HUES6 (cell line): ENCODE measurements at regions not wholly inside any gene's neighbourhood (a gene's known extent, or its start where the extent isn't known, plus 50 kb on each side); places are given as distances from the start of the nearest gene placed in this dataset.
"Not testable (repeated sequence)": the region's sequence is repeated elsewhere in the genome, so short reads cannot be mapped to it uniquely, and the experiment has no call there.

ENCODE experiments used
- H3K27ac ChIP-seq: 2 replicates; pipeline ENCODE4 v1.7.0; 2013; ENCODE audit warnings: low read depth, mild to moderate bottlenecking, low read length, inconsistent platforms
- H3K27me3 ChIP-seq: 2 replicates; pipeline ENCODE4 v1.6.1; 2013; ENCODE audit warnings: low read length; ENCODE audit not compliant: control insufficient read depth, insufficient read depth
- H3K36me3 ChIP-seq: 2 replicates; pipeline ENCODE4 v1.6.1; 2013; ENCODE audit warnings: low read length; ENCODE audit not compliant: control insufficient read depth, insufficient read depth
- H3K4me1 ChIP-seq: 2 replicates; pipeline ENCODE4 v1.6.1; 2013; ENCODE audit warnings: low read length; ENCODE audit not compliant: control insufficient read depth, insufficient read depth
- H3K4me3 ChIP-seq: 2 replicates; pipeline ENCODE4 v1.5.1; 2013; ENCODE audit warnings: low read depth, low read length
- H3K9ac ChIP-seq: one replicate; pipeline ENCODE4 v1.6.1; 2013; ENCODE audit warnings: mild to moderate bottlenecking, low read length
- H3K9me3 ChIP-seq: 2 replicates; pipeline ENCODE4 v1.6.1; 2013; ENCODE audit warnings: low read depth, low read length; ENCODE audit not compliant: control insufficient read depth, insufficient read depth

DNA sequence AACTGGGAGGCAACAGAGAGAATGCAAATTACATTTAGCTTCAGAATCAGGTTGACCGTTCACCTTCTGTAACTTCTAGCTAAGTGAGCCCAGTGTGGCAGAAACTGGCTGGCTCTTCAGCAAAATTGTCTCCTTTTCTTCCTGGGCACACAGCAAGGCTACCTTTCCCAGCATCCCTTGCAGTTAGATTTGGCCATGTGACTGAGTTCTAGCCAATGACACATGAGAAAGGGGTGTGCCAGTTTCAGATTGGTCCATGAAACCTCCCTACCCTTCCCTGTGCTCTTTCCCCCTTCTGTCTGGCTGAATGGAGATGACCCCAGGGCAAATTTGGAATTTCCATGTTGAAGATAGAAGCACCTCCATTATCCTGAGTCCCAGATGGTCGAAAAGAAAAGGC, 72.5 kb upstream of the SMIM23 start:
- Histone ChIP-seq H3K27me3 (no peaks in the 10 kb centered on the region), H3K4me1 (no peaks in the 10 kb centered on the region), H3K27ac (no peak overlapping the region), H3K9ac (no peak overlapping the region), H3K9me3 (peaks cover 8% of the 10 kb centered on the region), H3K36me3 (no peaks in the 10 kb centered on the region), H3K4me3 (no peak overlapping the region)

DNA sequence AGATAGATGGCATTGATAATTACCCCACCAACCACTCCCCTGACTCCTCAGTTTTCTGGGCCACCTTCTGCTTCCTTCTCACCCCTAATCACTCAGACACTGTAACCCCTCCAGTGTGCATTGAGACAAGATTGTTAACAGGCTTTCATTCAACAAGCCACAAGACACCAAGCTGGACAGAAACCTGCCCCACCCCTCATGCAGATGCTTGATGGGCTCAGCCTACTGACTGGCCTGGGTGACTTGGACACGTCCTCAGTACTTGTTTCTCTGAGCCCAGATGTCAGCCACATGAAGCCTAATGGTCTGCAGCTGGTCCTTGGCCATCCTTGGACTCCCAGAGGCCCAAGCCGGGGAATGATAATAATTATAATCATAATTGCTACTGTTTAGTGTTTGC, 71.4 kb upstream of the SMIM23 start:
- Histone ChIP-seq H3K27me3 (no peaks in the 10 kb centered on the region), H3K27ac (no peak overlapping the region), H3K4me3 (no peak overlapping the region), H3K9me3 (peaks cover 8% of the 10 kb centered on the region), H3K36me3 (no peaks in the 10 kb centered on the region), H3K4me1 (no peaks in the 10 kb centered on the region), H3K9ac (no peak overlapping the region)

DNA sequence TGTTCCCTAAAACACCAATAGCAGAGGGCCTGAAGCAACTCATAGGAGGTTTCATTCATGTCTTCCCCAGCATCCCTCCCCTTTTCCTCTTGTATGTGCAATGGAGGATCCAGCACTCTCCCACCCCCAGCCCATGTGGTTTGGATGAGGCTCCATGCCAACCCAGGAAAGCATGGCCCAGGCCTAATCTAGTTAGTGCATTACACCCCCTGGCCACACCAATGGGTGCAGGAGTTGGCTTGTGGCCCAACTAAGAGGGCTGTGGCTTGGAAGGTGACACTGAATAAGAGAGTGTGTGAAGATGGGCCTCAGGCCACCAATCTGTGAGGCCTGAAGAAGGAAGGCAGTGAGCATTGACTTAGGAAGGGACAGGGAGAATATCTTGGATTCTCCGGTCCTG, 70.8 kb upstream of the SMIM23 start:
- Histone ChIP-seq H3K36me3 (no peaks in the 10 kb centered on the region), H3K4me3 (no peak overlapping the region), H3K9ac (no peak overlapping the region), H3K27ac (no peak overlapping the region), H3K27me3 (no peaks in the 10 kb centered on the region), H3K4me1 (no peaks in the 10 kb centered on the region), H3K9me3 (peaks cover 8% of the 10 kb centered on the region)

DNA sequence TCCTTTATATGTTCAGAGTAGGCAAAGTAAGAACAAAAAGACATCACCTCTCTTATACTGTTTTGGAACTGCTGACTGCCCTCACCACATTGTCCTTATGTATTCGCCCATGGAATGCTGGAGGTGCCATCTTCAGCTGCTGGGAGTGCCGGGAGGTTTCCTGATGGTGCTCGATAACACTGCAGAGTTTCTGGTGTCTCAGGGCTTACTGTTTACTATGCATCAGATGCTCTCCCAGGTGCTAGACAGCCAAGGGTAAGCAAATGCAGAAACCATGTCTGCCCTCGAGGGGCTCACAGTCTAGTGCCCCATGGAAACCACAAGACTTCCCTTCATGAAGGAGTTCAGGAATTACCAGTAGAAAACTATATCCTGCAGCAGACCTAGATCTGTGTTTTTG, 70.1 kb upstream of the SMIM23 start:
- no peaks in the 10 kb centered on the region for H3K36me3 ChIP-seq
- H3K27ac ChIP-seq = no peak overlapping the region
- H3K4me1 ChIP-seq = no peaks in the 10 kb centered on the region
- no peak overlapping the region for H3K4me3 ChIP-seq
- H3K9me3 ChIP-seq = peaks cover 8% of the 10 kb centered on the region
- no peak overlapping the region for H3K9ac ChIP-seq
- H3K27me3 ChIP-seq = no peaks in the 10 kb centered on the region

DNA sequence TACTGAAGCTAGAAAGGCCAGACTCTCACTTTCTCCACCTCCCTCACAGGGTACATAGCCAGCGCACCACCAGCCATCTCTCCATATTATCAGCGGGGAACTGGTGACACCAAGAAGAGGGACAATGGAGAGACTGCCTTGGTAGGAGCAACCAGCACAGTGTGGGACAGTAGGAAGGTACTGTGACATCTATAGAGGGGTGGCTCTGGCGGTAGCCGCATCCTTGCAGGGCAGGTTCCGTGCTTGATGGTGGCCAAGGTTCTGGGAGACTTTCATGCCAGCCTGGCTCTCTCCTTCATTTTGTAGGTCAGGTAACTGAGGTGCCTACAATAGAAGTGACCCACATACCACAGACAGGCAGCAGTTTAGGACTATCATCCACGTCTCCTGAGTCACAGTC, 65.5 kb upstream of the SMIM23 start:
- Histone ChIP-seq H3K36me3 (no peaks in the 10 kb centered on the region), H3K27me3 (no peaks in the 10 kb centered on the region)

DNA sequence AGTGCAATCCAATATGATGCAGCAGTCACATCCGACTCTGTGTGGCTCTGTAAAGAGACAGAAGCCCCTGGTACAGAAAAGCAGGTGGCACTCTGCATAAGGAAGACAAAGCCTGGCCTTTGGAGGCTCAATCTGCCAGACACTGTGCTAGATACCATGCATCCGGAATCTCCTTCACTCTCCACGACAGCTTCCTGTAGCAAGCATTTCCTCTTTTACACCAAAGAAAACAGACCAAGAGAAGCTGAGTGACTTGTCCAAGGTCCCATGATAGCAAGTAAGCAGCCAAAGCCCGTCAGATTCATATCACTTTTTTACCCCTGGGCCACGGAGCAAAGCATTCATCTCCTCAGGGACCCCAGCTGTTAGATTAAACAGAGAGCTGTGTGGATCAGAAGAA, 64.2 kb upstream of the SMIM23 start:
- H3K27ac ChIP-seq = no peak overlapping the region

More for the DNA sequence above, 65.5 kb upstream of the SMIM23 start:
- Histone ChIP-seq H3K27ac (no peak overlapping the region), H3K9me3 (no peaks in the 10 kb centered on the region), H3K4me3 (no peak overlapping the region), H3K4me1 (peaks cover 7% of the 10 kb centered on the region; the same call in 1 of the 2 replicates), H3K9ac (no peak overlapping the region)

DNA sequence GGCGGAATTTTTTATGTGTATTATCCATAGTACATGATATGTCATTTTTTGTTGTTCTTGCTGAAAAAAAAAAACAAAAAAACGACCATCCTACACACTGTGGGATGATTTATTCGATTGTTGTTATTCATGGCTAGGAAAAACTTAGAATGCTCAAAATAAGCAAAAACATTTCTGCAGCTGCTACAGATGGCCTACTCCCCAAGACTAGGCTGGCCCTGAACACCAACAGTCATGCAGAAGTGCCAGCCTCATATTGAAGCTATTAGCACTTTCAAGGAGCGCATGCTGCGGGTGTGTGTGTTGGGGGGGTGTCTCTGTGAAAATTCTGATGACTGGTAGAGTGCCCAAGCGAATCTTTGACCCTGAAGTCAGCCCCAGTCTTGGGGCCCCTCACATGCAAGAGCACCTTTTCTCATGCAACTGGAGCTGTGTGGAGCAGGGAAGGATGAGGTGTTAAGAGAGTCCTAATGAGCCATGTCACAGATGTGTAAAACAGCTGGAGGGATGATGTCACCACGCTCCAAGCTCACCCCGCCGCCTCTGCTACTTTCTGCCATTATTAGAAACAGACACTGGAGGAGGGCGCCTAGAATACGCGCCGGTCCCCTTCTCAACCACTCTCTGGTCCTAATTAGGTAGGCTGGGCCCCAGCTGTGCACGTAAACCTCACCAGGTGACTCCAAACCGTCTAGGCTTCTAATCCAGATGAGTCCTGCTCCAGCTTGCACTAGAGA, 61.0 kb upstream of the SMIM23 start:
- Histone ChIP-seq H3K9me3 (peaks cover 9% of the 10 kb centered on the region), H3K4me3 (no peak overlapping the region), H3K27me3 (no peaks in the 10 kb centered on the region), H3K4me1 (peaks cover 7% of the 10 kb centered on the region; the same call in 1 of the 2 replicates), H3K9ac (no peak overlapping the region), H3K27ac (no peak overlapping the region), H3K36me3 (no peaks in the 10 kb centered on the region)

More for the DNA sequence above, 64.2 kb upstream of the SMIM23 start:
- Histone ChIP-seq H3K27me3 (no peaks in the 10 kb centered on the region), H3K4me1 (peaks cover 7% of the 10 kb centered on the region; the same call in 1 of the 2 replicates), H3K4me3 (no peak overlapping the region), H3K9me3 (peaks cover 3% of the 10 kb centered on the region; the same call in 1 of the 2 replicates), H3K9ac (no peak overlapping the region), H3K36me3 (no peaks in the 10 kb centered on the region)

DNA sequence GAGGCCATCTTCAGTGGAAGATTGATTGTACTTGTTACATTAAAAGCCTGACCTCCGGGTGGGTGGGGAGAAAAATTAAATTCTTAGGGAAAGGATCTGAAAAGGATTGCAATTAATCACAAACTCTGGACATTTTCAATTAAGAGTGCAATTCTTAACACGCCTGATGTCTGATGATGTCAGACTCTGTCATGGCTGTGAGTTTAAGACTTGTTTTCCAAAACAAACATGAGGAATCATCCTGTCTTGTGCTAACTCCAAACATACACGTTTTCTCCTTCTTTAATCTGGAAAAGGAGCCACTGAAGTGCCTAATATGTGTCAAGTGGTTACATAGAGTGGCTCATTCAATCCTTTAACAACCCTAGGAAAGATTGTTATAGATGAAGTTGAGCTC, 60.4 kb upstream of the SMIM23 start:
- Histone ChIP-seq H3K27me3 (no peaks in the 10 kb centered on the region), H3K9me3 (peaks cover 11% of the 10 kb centered on the region), H3K36me3 (no peaks in the 10 kb centered on the region), H3K9ac (no peak overlapping the region), H3K4me1 (peaks cover 7% of the 10 kb centered on the region; the same call in 1 of the 2 replicates), H3K4me3 (no peak overlapping the region), H3K27ac (no peak overlapping the region)

DNA sequence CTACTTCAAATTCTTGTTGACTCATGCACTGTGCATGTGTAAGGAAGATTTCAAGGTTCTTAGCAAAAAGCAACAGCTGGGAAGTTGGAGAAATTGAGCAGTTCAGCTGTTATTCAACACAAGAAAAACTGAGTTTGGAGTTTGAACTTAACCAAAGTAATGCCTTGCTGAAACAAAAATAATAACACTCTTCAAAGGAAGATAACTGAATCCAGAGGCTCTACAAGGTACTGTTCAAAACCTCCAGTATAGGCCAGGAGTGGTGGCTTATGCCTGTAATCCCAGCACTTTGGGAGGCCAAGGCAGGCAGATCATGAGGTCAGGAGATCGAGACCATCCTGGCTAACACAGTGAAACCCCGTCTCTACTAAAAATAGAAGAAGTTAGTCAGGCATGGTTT, 58.8 kb upstream of the SMIM23 start:
- H3K36me3 ChIP-seq, H3K4me1 ChIP-seq, H3K27ac ChIP-seq, H3K4me3 ChIP-seq, H3K27me3 ChIP-seq, H3K9ac ChIP-seq: not testable (repeated sequence)
- peaks cover 11% of the 10 kb centered on the region for H3K9me3 ChIP-seq

DNA sequence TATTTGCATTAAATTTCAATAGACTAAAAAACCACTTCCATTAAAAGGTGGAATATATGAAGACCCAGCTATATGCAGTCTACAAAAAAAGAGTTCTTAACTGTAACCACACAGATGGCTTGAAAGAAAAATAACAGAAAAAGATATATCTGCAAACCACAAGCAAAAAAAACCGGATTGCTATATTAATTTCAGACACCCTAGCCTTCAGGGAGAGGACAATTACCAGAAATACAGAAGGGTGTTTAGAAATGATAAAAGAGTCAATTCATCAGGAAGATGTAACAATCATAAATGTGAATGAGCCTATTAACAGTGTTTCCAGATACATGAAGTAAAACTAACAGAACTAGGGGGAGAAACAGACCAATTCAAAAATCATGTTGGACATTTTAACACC, 56.9 kb upstream of the SMIM23 start:
- Histone ChIP-seq H3K27ac (no peak overlapping the region), H3K9ac (no peak overlapping the region), H3K4me1 (0 out of 2 replicates have a peak, but pooled peaks cover 4% of the 10 kb centered on the region), H3K27me3 (no peaks in the 10 kb centered on the region), H3K4me3 (no peak overlapping the region), H3K9me3 (peaks cover 11% of the 10 kb centered on the region), H3K36me3 (no peaks in the 10 kb centered on the region)
